ENCODE measurements at regions not wholly inside any gene's neighbourhood (a gene's known extent, or its start where the extent isn't known, plus 50 kb on each side); places are given as distances from the start of the nearest gene placed in this dataset.

DNA sequence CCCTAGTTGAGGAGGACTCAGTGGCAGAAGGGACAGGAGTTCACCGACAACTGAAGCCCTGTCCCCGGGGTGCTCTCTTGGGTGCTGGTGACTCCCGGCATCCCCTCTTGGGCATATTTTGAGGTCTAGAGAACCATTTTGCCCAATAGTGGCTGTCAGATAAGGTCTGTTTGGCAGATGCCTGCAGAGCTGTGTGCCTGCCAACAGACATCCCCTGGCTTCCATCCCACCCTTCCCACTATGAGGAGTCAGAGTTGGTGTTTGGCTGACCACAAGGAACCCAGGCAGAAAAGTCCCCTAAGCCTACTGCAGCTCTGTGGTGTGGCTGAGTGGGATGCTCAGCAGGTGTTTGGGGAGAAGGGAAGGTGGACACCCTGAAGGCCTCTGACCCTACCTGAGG, 207.0 kb downstream of the AUH start:
- H3K4me3 Mint-ChIP-seq: no peak overlapping the region
- no peaks in the 10 kb centered on the region for H3F3A ChIP-seq (replicated peaks; ENCODE audit: low read depth)
- H4K20me1 ChIP-seq (replicated peaks; ENCODE audit: insufficient read depth): no peaks in the 10 kb centered on the region
- no peaks in the 10 kb centered on the region for H3K27me3 ChIP-seq (ENCODE audit: insufficient read depth)
- no peaks in the 10 kb centered on the region for H3K27me3 Mint-ChIP-seq (ENCODE audit: insufficient read depth, low read depth, poor library complexity)
- no peak overlapping the region for H3K27ac Mint-ChIP-seq
- no peaks in the 10 kb centered on the region for H3K36me3 ChIP-seq (ENCODE audit: insufficient read depth)
- peaks cover 46% of the 10 kb centered on the region for H3K9me3 Mint-ChIP-seq
- peaks cover 32% of the 10 kb centered on the region for H3K36me3 Mint-ChIP-seq (ENCODE audit: low read depth)
- H3K27ac ChIP-seq (ENCODE audit: low read depth): no peak overlapping the region
- H3K4me3 ChIP-seq: no peak overlapping the region
- H3K9me2 ChIP-seq (ENCODE audit: insufficient read depth): peaks cover 5% of the 10 kb centered on the region; the same call in 1 of the 2 replicates
- H3K4me2 ChIP-seq: no peak overlapping the region
- H2AFZ ChIP-seq: no peak overlapping the region
- no peaks in the 10 kb centered on the region for H3K4me1 ChIP-seq (ENCODE audit: insufficient read depth)
- no peaks in the 10 kb centered on the region for H3K4me1 Mint-ChIP-seq
- DNase-seq (ENCODE audit: low spot score): no peak
- TF ChIP-seq, protein P1, sequence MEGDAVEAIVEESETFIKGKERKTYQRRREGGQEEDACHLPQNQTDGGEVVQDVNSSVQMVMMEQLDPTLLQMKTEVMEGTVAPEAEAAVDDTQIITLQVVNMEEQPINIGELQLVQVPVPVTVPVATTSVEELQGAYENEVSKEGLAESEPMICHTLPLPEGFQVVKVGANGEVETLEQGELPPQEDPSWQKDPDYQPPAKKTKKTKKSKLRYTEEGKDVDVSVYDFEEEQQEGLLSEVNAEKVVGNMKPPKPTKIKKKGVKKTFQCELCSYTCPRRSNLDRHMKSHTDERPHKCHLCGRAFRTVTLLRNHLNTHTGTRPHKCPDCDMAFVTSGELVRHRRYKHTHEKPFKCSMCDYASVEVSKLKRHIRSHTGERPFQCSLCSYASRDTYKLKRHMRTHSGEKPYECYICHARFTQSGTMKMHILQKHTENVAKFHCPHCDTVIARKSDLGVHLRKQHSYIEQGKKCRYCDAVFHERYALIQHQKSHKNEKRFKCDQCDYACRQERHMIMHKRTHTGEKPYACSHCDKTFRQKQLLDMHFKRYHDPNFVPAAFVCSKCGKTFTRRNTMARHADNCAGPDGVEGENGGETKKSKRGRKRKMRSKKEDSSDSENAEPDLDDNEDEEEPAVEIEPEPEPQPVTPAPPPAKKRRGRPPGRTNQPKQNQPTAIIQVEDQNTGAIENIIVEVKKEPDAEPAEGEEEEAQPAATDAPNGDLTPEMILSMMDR (conservative IDR thresholded peaks at IDR 0.05; ENCODE audit: low read depth in 2 of 2): no peak
- TF ChIP-seq JUNB (IDR thresholded peaks at IDR 0.05; ENCODE audit: unreplicated experiment) (no peak), POLR2AphosphoS5 (IDR thresholded peaks at IDR 0.05; ENCODE audit: low read depth) (no peak), EZH2phosphoT487 (IDR thresholded peaks at IDR 0.05; ENCODE audit: unreplicated experiment) (no peak), CREB1 (CRISPR knock-in tag; IDR thresholded peaks at IDR 0.05; ENCODE audit: low read depth) (no peak), EZH2 (IDR thresholded peaks at IDR 0.05; ENCODE audit: low read depth, unreplicated experiment) (no peak), ZNF114 (CRISPR knock-in tag; IDR thresholded peaks at IDR 0.05) (no peak), STAT1 (IDR thresholded peaks at IDR 0.05; ENCODE audit: unreplicated experiment) (no peak)
- TF ChIP-seq, protein P2, sequence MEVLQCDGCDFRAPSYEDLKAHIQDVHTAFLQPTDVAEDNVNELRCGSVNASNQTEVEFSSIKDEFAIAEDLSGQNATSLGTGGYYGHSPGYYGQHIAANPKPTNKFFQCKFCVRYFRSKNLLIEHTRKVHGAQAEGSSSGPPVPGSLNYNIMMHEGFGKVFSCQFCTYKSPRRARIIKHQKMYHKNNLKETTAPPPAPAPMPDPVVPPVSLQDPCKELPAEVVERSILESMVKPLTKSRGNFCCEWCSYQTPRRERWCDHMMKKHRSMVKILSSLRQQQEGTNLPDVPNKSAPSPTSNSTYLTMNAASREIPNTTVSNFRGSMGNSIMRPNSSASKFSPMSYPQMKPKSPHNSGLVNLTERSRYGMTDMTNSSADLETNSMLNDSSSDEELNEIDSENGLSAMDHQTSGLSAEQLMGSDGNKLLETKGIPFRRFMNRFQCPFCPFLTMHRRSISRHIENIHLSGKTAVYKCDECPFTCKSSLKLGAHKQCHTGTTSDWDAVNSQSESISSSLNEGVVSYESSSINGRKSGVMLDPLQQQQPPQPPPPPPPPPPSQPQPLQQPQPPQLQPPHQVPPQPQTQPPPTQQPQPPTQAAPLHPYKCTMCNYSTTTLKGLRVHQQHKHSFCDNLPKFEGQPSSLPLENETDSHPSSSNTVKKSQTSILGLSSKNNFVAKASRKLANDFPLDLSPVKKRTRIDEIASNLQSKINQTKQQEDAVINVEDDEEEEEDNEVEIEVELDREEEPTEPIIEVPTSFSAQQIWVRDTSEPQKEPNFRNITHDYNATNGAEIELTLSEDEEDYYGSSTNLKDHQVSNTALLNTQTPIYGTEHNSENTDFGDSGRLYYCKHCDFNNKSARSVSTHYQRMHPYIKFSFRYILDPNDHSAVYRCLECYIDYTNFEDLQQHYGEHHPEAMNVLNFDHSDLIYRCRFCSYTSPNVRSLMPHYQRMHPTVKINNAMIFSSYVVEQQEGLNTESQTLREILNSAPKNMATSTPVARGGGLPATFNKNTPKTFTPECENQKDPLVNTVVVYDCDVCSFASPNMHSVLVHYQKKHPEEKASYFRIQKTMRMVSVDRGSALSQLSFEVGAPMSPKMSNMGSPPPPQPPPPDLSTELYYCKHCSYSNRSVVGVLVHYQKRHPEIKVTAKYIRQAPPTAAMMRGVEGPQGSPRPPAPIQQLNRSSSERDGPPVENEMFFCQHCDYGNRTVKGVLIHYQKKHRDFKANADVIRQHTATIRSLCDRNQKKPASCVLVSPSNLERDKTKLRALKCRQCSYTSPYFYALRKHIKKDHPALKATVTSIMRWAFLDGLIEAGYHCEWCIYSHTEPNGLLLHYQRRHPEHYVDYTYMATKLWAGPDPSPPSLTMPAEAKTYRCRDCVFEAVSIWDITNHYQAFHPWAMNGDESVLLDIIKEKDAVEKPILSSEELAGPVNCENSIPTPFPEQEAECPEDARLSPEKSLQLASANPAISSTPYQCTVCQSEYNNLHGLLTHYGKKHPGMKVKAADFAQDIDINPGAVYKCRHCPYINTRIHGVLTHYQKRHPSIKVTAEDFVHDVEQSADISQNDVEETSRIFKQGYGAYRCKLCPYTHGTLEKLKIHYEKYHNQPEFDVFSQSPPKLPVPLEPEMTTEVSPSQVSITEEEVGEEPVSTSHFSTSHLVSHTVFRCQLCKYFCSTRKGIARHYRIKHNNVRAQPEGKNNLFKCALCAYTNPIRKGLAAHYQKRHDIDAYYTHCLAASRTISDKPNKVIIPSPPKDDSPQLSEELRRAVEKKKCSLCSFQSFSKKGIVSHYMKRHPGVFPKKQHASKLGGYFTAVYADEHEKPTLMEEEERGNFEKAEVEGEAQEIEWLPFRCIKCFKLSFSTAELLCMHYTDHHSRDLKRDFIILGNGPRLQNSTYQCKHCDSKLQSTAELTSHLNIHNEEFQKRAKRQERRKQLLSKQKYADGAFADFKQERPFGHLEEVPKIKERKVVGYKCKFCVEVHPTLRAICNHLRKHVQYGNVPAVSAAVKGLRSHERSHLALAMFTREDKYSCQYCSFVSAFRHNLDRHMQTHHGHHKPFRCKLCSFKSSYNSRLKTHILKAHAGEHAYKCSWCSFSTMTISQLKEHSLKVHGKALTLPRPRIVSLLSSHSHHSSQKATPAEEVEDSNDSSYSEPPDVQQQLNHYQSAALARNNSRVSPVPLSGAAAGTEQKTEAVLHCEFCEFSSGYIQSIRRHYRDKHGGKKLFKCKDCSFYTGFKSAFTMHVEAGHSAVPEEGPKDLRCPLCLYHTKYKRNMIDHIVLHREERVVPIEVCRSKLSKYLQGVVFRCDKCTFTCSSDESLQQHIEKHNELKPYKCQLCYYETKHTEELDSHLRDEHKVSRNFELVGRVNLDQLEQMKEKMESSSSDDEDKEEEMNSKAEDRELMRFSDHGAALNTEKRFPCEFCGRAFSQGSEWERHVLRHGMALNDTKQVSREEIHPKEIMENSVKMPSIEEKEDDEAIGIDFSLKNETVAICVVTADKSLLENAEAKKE (CRISPR knock-in tag; IDR thresholded peaks at IDR 0.05): no peak
- TF ChIP-seq, protein P3, sequence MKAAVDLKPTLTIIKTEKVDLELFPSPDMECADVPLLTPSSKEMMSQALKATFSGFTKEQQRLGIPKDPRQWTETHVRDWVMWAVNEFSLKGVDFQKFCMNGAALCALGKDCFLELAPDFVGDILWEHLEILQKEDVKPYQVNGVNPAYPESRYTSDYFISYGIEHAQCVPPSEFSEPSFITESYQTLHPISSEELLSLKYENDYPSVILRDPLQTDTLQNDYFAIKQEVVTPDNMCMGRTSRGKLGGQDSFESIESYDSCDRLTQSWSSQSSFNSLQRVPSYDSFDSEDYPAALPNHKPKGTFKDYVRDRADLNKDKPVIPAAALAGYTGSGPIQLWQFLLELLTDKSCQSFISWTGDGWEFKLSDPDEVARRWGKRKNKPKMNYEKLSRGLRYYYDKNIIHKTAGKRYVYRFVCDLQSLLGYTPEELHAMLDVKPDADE (IDR thresholded peaks at IDR 0.05): no peak
- TF ChIP-seq, protein P4, sequence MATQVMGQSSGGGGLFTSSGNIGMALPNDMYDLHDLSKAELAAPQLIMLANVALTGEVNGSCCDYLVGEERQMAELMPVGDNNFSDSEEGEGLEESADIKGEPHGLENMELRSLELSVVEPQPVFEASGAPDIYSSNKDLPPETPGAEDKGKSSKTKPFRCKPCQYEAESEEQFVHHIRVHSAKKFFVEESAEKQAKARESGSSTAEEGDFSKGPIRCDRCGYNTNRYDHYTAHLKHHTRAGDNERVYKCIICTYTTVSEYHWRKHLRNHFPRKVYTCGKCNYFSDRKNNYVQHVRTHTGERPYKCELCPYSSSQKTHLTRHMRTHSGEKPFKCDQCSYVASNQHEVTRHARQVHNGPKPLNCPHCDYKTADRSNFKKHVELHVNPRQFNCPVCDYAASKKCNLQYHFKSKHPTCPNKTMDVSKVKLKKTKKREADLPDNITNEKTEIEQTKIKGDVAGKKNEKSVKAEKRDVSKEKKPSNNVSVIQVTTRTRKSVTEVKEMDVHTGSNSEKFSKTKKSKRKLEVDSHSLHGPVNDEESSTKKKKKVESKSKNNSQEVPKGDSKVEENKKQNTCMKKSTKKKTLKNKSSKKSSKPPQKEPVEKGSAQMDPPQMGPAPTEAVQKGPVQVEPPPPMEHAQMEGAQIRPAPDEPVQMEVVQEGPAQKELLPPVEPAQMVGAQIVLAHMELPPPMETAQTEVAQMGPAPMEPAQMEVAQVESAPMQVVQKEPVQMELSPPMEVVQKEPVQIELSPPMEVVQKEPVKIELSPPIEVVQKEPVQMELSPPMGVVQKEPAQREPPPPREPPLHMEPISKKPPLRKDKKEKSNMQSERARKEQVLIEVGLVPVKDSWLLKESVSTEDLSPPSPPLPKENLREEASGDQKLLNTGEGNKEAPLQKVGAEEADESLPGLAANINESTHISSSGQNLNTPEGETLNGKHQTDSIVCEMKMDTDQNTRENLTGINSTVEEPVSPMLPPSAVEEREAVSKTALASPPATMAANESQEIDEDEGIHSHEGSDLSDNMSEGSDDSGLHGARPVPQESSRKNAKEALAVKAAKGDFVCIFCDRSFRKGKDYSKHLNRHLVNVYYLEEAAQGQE (IDR thresholded peaks at IDR 0.05; ENCODE audit: unreplicated experiment): no peak
- no peaks in the 10 kb centered on the region for H3K79me2 ChIP-seq (replicated peaks; ENCODE audit: insufficient read depth)
- ATAC-seq: no peak
